Gastroesophageal sphincter (tissue), 4 donors: ENCODE measurements at regions not wholly inside any gene's neighbourhood (a gene's known extent, or its start where the extent isn't known, plus 50 kb on each side); places are given as distances from the start of the nearest gene placed in this dataset.
"Not testable (repeated sequence)": the region's sequence is repeated elsewhere in the genome, so short reads cannot be mapped to it uniquely, and the experiment has no call there.

ENCODE experiments used
- ATAC-seq: fragments of 150-250 bp; one replicate; pipeline ENCODE4 v1.9.1; 2016; ENCODE audit warnings: mild to moderate bottlenecking, moderate library complexity
- H3K27ac ChIP-seq, 4 donors: fragments of 200-600 bp; sonication (generic) in 3 of 4; 1 replicate in 3 of 4; 2 replicates in 1 of 4; pipeline ENCODE4 v1.5.1; 2016 to 2019
- H3K27me3 ChIP-seq: fragments of 200-600 bp; sonication (generic); one replicate; pipeline ENCODE4 v1.5.1; 2019
- H3K36me3 ChIP-seq, 2 donors: fragments of 200-600 bp; sonication (generic); one replicate each; pipeline ENCODE4 v1.5.1; 2019; ENCODE audit warnings: control low read depth in 1 of 2
- H3K4me1 ChIP-seq, 3 donors: fragments of 200-600 bp; sonication (generic); 1 replicate in 2 of 3; 2 replicates in 1 of 3; pipeline ENCODE4 v1.5.1; 2016 to 2019; ENCODE audit warnings: control low read depth in 2 of 3
- H3K4me3 ChIP-seq, 2 donors: fragments of 200-600 bp; sonication (generic); one replicate each; pipeline ENCODE4 v1.5.1; 2019; ENCODE audit warnings: mild to moderate bottlenecking in 1 of 2, moderate library complexity in 1 of 2
- H3K9me3 ChIP-seq, 3 donors: fragments of 200-600 bp; sonication (generic); one replicate each; pipeline ENCODE4 v1.5.1; 2017 to 2019; ENCODE audit warnings: control low read depth in 2 of 3
- CTCF ChIP-seq, 4 experiments: fragments of 200-600 bp in 2 of 4; fragments of 450-650 bp in 2 of 4; sonication (generic) in 1 of 4; IDR thresholded peaks; one replicate each; pipeline ENCODE4 v1.5.1; 2017 to 2019; ENCODE audit warnings: antibody characterized with exemption in 4 of 4, mild to moderate bottlenecking in 2 of 4, moderate library complexity in 2 of 4
- EP300 ChIP-seq: sonication (generic); formaldehyde crosslinking; IDR thresholded peaks from one replicate; pipeline ENCODE4 v1.6.1; 2017; ENCODE audit warnings: antibody characterized with exemption, mild to moderate bottlenecking
- POLR2A ChIP-seq, 2 donors: fragments of 450-650 bp; IDR thresholded peaks; one replicate each; pipeline ENCODE4 v1.6.1; 2017; ENCODE audit warnings: antibody characterized with exemption in 2 of 2, mild to moderate bottlenecking in 2 of 2, moderate library complexity in 1 of 2
- POLR2AphosphoS5 ChIP-seq: sonication (generic); formaldehyde crosslinking; IDR thresholded peaks from one replicate; pipeline ENCODE4 v1.6.1; 2017; ENCODE audit warnings: antibody characterized with exemption
- whole genome bisulfite sequencing, 2 donors: methylation state at CpG; one replicate each; pipeline ENCODE4 v1.1.5; 2018; ENCODE audit warnings: low coverage in 1 of 2; 5-methylcytosine and 5-hydroxymethylcytosine counted together

GRCh38 chr7:57638666-57639065 is 188.7 kb downstream of the ZNF716 start:
- WGBS, 2 donors, result 28% methylated on average over 2 of the region's 2 CpGs; no CpG with 5 or more reads in 1 of the 2 donors
- no peaks in the 10 kb centered on the region for H3K9me3 ChIP-seq
- no peaks in the 10 kb centered on the region for H3K4me1 ChIP-seq
- H3K27ac ChIP-seq, result no peak overlapping the region
- no peak overlapping the region for H3K4me3 ChIP-seq
- no peak for TF ChIP-seq POLR2A (IDR thresholded peaks at IDR 0.05)
- TF ChIP-seq CTCF (IDR thresholded peaks at IDR 0.05), result no peak
- no peak for TF ChIP-seq POLR2AphosphoS5
- no peak for TF ChIP-seq EP300
- H3K36me3 ChIP-seq, result no peaks in the 10 kb centered on the region
- ATAC-seq, result no peak
- no peaks in the 10 kb centered on the region for H3K27me3 ChIP-seq

- WGBS, 2 donors, result no CpG with 5 or more reads among the region's 5 CpGs
- TF ChIP-seq POLR2AphosphoS5 (no peak), EP300 (no peak), POLR2A (IDR thresholded peaks at IDR 0.05) (no peak), CTCF (IDR thresholded peaks at IDR 0.05) (no peak)
- H3K4me3 ChIP-seq, result no peak overlapping the region
Measured at GRCh38 chr7:57641521-57642067, 191.6 kb downstream of the ZNF716 start.

GRCh38 chr7:57642730-57643129 is 192.8 kb downstream of the ZNF716 start:
- H3K9me3 ChIP-seq, result peaks cover 0 to 6% (median 0%) of the 10 kb centered on the region in 3 donors
- no peak for ATAC-seq
- WGBS, 2 donors, result 0 to 43% methylated on average over 1 of the region's 4 CpGs
- H3K4me3 ChIP-seq, result no peak overlapping the region
- no peaks in the 10 kb centered on the region for H3K36me3 ChIP-seq
- no peak for TF ChIP-seq EP300
- no peak for TF ChIP-seq POLR2AphosphoS5
- no peak for TF ChIP-seq CTCF (IDR thresholded peaks at IDR 0.05)
- TF ChIP-seq POLR2A (IDR thresholded peaks at IDR 0.05), result no peak
- H3K27ac ChIP-seq, result no peak overlapping the region
- no peaks in the 10 kb centered on the region for H3K27me3 ChIP-seq
- H3K4me1 ChIP-seq, result no peaks in the 10 kb centered on the region

More at GRCh38 chr7:57641521-57642067, 191.6 kb downstream of the ZNF716 start:
- no peaks in the 10 kb centered on the region for H3K4me1 ChIP-seq
- H3K9me3 ChIP-seq, result no peaks in the 10 kb centered on the region
- no peak for ATAC-seq
- H3K27me3 ChIP-seq, result no peaks in the 10 kb centered on the region
- no peak overlapping the region for H3K27ac ChIP-seq
- H3K36me3 ChIP-seq, result no peaks in the 10 kb centered on the region

- no peaks in the 10 kb centered on the region for H3K4me1 ChIP-seq
- no peaks in the 10 kb centered on the region for H3K27me3 ChIP-seq
- peaks cover 0 to 26% (median 0%) of the 10 kb centered on the region in 3 donors for H3K9me3 ChIP-seq
- 67 to 90% methylated on average over 2 to 24 of the region's 32 CpGs for WGBS, 2 donors
- ATAC-seq, result no peak
- TF ChIP-seq POLR2A (IDR thresholded peaks at IDR 0.05) (no peak), POLR2AphosphoS5 (no peak), EP300 (no peak), CTCF (IDR thresholded peaks at IDR 0.05) (no peak)
- H3K36me3 ChIP-seq, result no peaks in the 10 kb centered on the region
- H3K27ac ChIP-seq, result no peak overlapping the region
- no peak overlapping the region for H3K4me3 ChIP-seq
Measured at GRCh38 chr7:57646219-57646900, 196.4 kb downstream of the ZNF716 start.

GRCh38 chr7:57646901-57647246 is 196.9 kb downstream of the ZNF716 start:
- H3K27me3 ChIP-seq, result no peaks in the 10 kb centered on the region
- WGBS, 2 donors, result 100% methylated on average over 10 of the region's 24 CpGs; no CpG with 5 or more reads in 1 of the 2 donors

GRCh38 chr7:57650401-57650800 is 200.4 kb downstream of the ZNF716 start:
- not testable (repeated sequence) for ATAC-seq, H3K27ac ChIP-seq, H3K27me3 ChIP-seq, H3K4me1 ChIP-seq, H3K4me3 ChIP-seq, H3K36me3 ChIP-seq
- 96 to 100% methylated on average over 4 of the region's 17 CpGs for WGBS, 2 donors
- H3K9me3 ChIP-seq, result peaks cover 0 to 53% (median 0%) of the 10 kb centered on the region in 3 donors

More at GRCh38 chr7:57646901-57647246, 196.9 kb downstream of the ZNF716 start:
- Histone ChIP-seq H3K9me3 (peaks cover 0 to 31% (median 0%) of the 10 kb centered on the region in 3 donors), H3K36me3 (no peaks in the 10 kb centered on the region), H3K27ac (no peak overlapping the region), H3K4me3 (no peak overlapping the region), H3K4me1 (no peaks in the 10 kb centered on the region)
- no peak for ATAC-seq
- TF ChIP-seq CTCF (IDR thresholded peaks at IDR 0.05) (no peak), EP300 (no peak), POLR2A (IDR thresholded peaks at IDR 0.05) (no peak), POLR2AphosphoS5 (no peak)
